ENCODE measurements at regions not wholly inside any gene's neighbourhood (a gene's known extent, or its start where the extent isn't known, plus 50 kb on each side); places are given as distances from the start of the nearest gene placed in this dataset.

DNA sequence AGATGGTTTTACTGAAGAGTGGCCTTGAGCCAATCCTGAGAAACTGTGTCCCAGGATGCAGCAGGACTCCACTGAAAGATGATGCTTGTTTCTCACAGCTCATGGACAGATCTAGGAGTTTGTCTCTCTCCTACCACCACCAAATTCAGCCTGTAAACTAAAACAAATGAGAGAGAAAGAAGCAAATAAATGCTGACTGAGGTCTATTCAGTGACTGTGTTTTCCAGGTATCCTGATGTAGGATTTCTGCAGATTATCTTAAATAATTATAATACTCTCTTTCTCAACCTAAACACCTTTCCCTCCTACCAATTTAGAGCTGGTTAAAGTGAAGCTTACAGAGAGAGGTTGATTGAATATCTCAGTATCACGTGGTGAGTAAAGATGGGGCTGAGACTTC, 599.6 kb upstream of the LCORL start:
- no peak overlapping the region for H3K27ac ChIP-seq (ENCODE audit: low read depth in 1 of 2, low read length in 2 of 2)
- H3K4me1 Mint-ChIP-seq = no peaks in the 10 kb centered on the region
- no peak overlapping the region for H3K4me3 Mint-ChIP-seq
- no peak for DNase-seq
- no peak overlapping the region for H3K4me2 ChIP-seq (replicated peaks; ENCODE audit: extremely low read depth, low read length, poor library complexity, severe bottlenecking)
- H3K36me3 ChIP-seq (replicated peaks in 1 of 2; ENCODE audit: control insufficient read depth in 1 of 2, insufficient read depth in 2 of 2, low read length in 2 of 2) = no peaks in the 10 kb centered on the region
- H3K4me3 ChIP-seq (replicated peaks in 1 of 3; ENCODE audit: low read depth in 2 of 3, low read length in 3 of 3) = no peak overlapping the region
- TF ChIP-seq, protein P1, sequence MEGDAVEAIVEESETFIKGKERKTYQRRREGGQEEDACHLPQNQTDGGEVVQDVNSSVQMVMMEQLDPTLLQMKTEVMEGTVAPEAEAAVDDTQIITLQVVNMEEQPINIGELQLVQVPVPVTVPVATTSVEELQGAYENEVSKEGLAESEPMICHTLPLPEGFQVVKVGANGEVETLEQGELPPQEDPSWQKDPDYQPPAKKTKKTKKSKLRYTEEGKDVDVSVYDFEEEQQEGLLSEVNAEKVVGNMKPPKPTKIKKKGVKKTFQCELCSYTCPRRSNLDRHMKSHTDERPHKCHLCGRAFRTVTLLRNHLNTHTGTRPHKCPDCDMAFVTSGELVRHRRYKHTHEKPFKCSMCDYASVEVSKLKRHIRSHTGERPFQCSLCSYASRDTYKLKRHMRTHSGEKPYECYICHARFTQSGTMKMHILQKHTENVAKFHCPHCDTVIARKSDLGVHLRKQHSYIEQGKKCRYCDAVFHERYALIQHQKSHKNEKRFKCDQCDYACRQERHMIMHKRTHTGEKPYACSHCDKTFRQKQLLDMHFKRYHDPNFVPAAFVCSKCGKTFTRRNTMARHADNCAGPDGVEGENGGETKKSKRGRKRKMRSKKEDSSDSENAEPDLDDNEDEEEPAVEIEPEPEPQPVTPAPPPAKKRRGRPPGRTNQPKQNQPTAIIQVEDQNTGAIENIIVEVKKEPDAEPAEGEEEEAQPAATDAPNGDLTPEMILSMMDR (IDR thresholded peaks at IDR 0.05) = no peak
- H3K9ac ChIP-seq (ENCODE audit: insufficient read depth, low read length, poor library complexity, severe bottlenecking) = no peak overlapping the region
- no peaks in the 10 kb centered on the region for H3K36me3 Mint-ChIP-seq
- no peaks in the 10 kb centered on the region for H3K79me2 ChIP-seq (ENCODE audit: insufficient read depth, low read length)
- no peaks in the 10 kb centered on the region for H3K27me3 ChIP-seq (ENCODE audit: control insufficient read depth in 2 of 2, insufficient read depth in 2 of 2, low read length in 2 of 2)
- H4K20me1 ChIP-seq (ENCODE audit: insufficient read depth, low read length) = no peaks in the 10 kb centered on the region
- no peaks in the 10 kb centered on the region for H3K27me3 Mint-ChIP-seq (ENCODE audit: low read depth in 3 of 3)
- peaks cover 0 to 11% (median 4%) of the 10 kb centered on the region in 7 donors for H3K9me3 Mint-ChIP-seq
- intact Hi-C loops (cut with micrococcal nuclease) = no loop called here
- H3K27ac Mint-ChIP-seq = no peak overlapping the region
- H3K4me1 ChIP-seq (ENCODE audit: control insufficient read depth in 1 of 2, insufficient read depth in 2 of 2, low read length in 2 of 2) = no peaks in the 10 kb centered on the region
- H2AFZ ChIP-seq (ENCODE audit: insufficient read depth, low read depth, low read length, poor library complexity, severe bottlenecking) = no peak overlapping the region
- H3K9me3 ChIP-seq (replicated peaks in 1 of 2; ENCODE audit: control insufficient read depth in 1 of 2, insufficient read depth in 1 of 2, low read length in 2 of 2) = no peaks in the 10 kb centered on the region
- WGBS (ENCODE audit: insufficient coverage) = no CpG with 5 or more reads among the region's 1 CpG

DNA sequence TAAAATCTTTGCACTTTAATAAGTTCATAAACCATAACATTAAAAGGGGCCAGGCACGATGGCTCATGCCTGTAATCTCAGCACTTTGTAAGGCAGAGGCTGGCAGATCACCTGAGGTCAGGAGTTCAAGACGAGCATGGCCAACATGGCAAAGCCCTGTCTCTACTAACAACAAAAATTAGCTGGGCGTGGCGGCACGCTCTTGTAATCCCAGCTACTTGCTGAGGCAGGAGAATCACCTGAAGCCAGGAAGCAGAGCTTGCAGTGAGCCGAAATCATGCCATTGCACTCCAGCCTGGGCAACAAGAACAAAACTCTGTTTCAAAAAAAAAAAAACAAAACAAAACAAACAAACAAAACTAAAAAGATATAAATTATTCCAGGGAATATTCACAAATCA, 595.2 kb upstream of the LCORL start:
- TF ChIP-seq, protein P1 (IDR thresholded peaks at IDR 0.05) = no peak
- Histone ChIP-seq H3K27ac (ENCODE audit: low read depth in 1 of 2, low read length in 2 of 2) (no peak overlapping the region), H3K9me3 (replicated peaks in 1 of 2; ENCODE audit: control insufficient read depth in 1 of 2, insufficient read depth in 1 of 2, low read length in 2 of 2) (peaks cover 0 to 3% of the 10 kb centered on the region in 2 donors), H4K20me1 (ENCODE audit: insufficient read depth, low read length) (no peaks in the 10 kb centered on the region), H3K4me1 (ENCODE audit: control insufficient read depth in 1 of 2, insufficient read depth in 2 of 2, low read length in 2 of 2) (no peaks in the 10 kb centered on the region), H3K9ac (ENCODE audit: insufficient read depth, low read length, poor library complexity, severe bottlenecking) (no peak overlapping the region), H3K36me3 (replicated peaks in 1 of 2; ENCODE audit: control insufficient read depth in 1 of 2, insufficient read depth in 2 of 2, low read length in 2 of 2) (no peaks in the 10 kb centered on the region), H3K4me2 (replicated peaks; ENCODE audit: extremely low read depth, low read length, poor library complexity, severe bottlenecking) (no peak overlapping the region), H3K27me3 (ENCODE audit: control insufficient read depth in 2 of 2, insufficient read depth in 2 of 2, low read length in 2 of 2) (no peaks in the 10 kb centered on the region), H2AFZ (ENCODE audit: insufficient read depth, low read depth, low read length, poor library complexity, severe bottlenecking) (no peak overlapping the region), H3K4me3 (replicated peaks in 1 of 3; ENCODE audit: low read depth in 2 of 3, low read length in 3 of 3) (no peak overlapping the region), H3K79me2 (ENCODE audit: insufficient read depth, low read length) (no peaks in the 10 kb centered on the region)
- Mint-ChIP-seq H3K9me3 (peaks cover 0 to 8% (median 0%) of the 10 kb centered on the region in 7 donors), H3K4me1 (no peaks in the 10 kb centered on the region), H3K4me3 (no peak overlapping the region), H3K27me3 (ENCODE audit: low read depth in 3 of 3) (no peaks in the 10 kb centered on the region), H3K27ac (no peak overlapping the region), H3K36me3 (no peaks in the 10 kb centered on the region)
- DNase-seq = no peak
- intact Hi-C loops (cut with micrococcal nuclease) = no loop called here
- WGBS (ENCODE audit: insufficient coverage) = 85% methylated on average over 5 of the region's 6 CpGs
